ENCODE measurements at regions not wholly inside any gene's neighbourhood (a gene's known extent, or its start where the extent isn't known, plus 50 kb on each side); places are given as distances from the start of the nearest gene placed in this dataset.

DNA sequence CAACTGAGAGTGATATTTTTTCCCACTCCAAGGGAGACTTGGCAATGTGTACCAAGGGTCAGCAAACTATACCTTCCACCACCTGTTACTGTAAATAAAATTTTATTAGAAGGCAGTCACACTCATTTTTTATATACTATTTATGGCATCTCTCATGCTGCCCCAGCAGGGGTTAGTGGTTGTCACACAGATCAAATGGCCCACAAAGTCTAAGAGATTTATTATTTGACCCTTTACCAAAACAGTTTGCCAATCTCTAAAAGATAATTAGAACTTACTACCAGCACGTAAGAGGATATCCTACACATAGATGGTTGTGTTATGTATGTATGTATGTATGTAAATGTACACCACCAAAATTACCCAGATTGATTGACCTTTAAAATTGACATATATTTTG is 185.1 kb downstream of the PRR20E start:
- ChIA-PET CTCF (no interaction called here), POLR2A (no interaction called here)
- no peaks in the 10 kb centered on the region for H3K36me3 ChIP-seq (ENCODE audit: control insufficient read depth in 2 of 2, insufficient read depth in 1 of 2, low read length in 2 of 2)
- TF ChIP-seq, protein P1, sequence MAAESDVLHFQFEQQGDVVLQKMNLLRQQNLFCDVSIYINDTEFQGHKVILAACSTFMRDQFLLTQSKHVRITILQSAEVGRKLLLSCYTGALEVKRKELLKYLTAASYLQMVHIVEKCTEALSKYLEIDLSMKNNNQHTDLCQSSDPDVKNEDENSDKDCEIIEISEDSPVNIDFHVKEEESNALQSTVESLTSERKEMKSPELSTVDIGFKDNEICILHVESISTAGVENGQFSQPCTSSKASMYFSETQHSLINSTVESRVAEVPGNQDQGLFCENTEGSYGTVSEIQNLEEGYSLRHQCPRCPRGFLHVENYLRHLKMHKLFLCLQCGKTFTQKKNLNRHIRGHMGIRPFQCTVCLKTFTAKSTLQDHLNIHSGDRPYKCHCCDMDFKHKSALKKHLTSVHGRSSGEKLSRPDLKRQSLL (tag by site-specific recombination; IDR thresholded peaks at IDR 0.05): no peak
- TF ChIP-seq ZNF23 (tag by site-specific recombination; IDR thresholded peaks at IDR 0.05; ENCODE audit: borderline replicate concordance) (no peak), ZNF37A (tag by site-specific recombination; IDR thresholded peaks at IDR 0.05) (no peak), ZSCAN16 (tag by site-specific recombination; IDR thresholded peaks at IDR 0.05) (no peak), ZNF48 (tag by site-specific recombination; IDR thresholded peaks at IDR 0.05) (no peak), ZNF510 (tag by site-specific recombination; IDR thresholded peaks at IDR 0.05; ENCODE audit: insufficient replicate concordance) (no peak), ZNF221 (tag by site-specific recombination; IDR thresholded peaks at IDR 0.05; ENCODE audit: borderline replicate concordance) (no peak), YY1 (tag by site-specific recombination; IDR thresholded peaks at IDR 0.05) (no peak)
- TF ChIP-seq, protein P2, sequence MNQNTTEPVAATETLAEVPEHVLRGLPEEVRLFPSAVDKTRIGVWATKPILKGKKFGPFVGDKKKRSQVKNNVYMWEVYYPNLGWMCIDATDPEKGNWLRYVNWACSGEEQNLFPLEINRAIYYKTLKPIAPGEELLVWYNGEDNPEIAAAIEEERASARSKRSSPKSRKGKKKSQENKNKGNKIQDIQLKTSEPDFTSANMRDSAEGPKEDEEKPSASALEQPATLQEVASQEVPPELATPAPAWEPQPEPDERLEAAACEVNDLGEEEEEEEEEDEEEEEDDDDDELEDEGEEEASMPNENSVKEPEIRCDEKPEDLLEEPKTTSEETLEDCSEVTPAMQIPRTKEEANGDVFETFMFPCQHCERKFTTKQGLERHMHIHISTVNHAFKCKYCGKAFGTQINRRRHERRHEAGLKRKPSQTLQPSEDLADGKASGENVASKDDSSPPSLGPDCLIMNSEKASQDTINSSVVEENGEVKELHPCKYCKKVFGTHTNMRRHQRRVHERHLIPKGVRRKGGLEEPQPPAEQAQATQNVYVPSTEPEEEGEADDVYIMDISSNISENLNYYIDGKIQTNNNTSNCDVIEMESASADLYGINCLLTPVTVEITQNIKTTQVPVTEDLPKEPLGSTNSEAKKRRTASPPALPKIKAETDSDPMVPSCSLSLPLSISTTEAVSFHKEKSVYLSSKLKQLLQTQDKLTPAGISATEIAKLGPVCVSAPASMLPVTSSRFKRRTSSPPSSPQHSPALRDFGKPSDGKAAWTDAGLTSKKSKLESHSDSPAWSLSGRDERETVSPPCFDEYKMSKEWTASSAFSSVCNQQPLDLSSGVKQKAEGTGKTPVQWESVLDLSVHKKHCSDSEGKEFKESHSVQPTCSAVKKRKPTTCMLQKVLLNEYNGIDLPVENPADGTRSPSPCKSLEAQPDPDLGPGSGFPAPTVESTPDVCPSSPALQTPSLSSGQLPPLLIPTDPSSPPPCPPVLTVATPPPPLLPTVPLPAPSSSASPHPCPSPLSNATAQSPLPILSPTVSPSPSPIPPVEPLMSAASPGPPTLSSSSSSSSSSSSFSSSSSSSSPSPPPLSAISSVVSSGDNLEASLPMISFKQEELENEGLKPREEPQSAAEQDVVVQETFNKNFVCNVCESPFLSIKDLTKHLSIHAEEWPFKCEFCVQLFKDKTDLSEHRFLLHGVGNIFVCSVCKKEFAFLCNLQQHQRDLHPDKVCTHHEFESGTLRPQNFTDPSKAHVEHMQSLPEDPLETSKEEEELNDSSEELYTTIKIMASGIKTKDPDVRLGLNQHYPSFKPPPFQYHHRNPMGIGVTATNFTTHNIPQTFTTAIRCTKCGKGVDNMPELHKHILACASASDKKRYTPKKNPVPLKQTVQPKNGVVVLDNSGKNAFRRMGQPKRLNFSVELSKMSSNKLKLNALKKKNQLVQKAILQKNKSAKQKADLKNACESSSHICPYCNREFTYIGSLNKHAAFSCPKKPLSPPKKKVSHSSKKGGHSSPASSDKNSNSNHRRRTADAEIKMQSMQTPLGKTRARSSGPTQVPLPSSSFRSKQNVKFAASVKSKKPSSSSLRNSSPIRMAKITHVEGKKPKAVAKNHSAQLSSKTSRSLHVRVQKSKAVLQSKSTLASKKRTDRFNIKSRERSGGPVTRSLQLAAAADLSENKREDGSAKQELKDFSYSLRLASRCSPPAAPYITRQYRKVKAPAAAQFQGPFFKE (tag by site-specific recombination; IDR thresholded peaks at IDR 0.05; ENCODE audit: borderline replicate concordance): no peak
- TF ChIP-seq, protein P3, sequence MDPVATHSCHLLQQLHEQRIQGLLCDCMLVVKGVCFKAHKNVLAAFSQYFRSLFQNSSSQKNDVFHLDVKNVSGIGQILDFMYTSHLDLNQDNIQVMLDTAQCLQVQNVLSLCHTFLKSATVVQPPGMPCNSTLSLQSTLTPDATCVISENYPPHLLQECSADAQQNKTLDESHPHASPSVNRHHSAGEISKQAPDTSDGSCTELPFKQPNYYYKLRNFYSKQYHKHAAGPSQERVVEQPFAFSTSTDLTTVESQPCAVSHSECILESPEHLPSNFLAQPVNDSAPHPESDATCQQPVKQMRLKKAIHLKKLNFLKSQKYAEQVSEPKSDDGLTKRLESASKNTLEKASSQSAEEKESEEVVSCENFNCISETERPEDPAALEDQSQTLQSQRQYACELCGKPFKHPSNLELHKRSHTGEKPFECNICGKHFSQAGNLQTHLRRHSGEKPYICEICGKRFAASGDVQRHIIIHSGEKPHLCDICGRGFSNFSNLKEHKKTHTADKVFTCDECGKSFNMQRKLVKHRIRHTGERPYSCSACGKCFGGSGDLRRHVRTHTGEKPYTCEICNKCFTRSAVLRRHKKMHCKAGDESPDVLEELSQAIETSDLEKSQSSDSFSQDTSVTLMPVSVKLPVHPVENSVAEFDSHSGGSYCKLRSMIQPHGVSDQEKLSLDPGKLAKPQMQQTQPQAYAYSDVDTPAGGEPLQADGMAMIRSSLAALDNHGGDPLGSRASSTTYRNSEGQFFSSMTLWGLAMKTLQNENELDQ (tag by site-specific recombination; IDR thresholded peaks at IDR 0.05; ENCODE audit: low read depth): no peak
- TF ChIP-seq, protein P4, sequence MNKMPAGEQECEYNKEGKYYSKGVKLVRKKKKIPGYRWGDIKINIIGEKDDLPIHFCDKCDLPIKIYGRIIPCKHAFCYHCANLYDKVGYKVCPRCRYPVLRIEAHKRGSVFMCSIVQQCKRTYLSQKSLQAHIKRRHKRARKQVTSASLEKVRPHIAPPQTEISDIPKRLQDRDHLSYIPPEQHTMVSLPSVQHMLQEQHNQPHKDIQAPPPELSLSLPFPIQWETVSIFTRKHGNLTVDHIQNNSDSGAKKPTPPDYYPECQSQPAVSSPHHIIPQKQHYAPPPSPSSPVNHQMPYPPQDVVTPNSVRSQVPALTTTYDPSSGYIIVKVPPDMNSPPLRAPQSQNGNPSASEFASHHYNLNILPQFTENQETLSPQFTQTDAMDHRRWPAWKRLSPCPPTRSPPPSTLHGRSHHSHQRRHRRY (tag by site-specific recombination; IDR thresholded peaks at IDR 0.05): no peak
- H3K4me1 ChIP-seq (ENCODE audit: control insufficient read depth, insufficient read depth, low read length): no peaks in the 10 kb centered on the region
- no peaks in the 10 kb centered on the region for H3K9me3 ChIP-seq (ENCODE audit: control insufficient read depth, insufficient read depth, low read depth, low read length)
- H3K27ac ChIP-seq (ENCODE audit: extremely low read depth, low read depth, low read length): no peak overlapping the region
- no peak overlapping the region for H3K4me3 ChIP-seq (ENCODE audit: low read depth, low read length)

DNA sequence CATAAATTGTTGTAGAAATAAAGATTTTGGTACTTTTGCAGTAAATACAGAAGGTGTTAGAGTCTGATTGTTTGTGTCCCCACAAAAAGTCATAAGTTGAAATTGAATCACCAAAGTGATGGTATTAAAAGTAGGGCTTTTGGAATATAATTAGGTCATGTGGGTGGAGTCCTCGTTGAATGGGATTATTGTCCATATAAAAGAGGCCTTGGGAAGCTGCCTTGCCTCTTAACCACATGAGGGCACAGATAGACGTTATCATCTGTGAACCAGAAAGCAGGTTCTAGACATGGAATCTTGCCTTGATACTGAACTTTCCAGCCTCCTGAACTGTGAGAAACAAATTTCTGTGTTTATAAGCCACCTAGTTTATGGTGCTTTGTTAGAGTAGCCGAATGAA is 186.8 kb downstream of the PRR20E start:
- POLR2A ChIA-PET: no interaction called here
- no peaks in the 10 kb centered on the region for H3K36me3 ChIP-seq (ENCODE audit: control insufficient read depth in 2 of 2, insufficient read depth in 1 of 2, low read length in 2 of 2)
- no peak overlapping the region for H3K4me3 ChIP-seq (ENCODE audit: low read depth, low read length)
- no peaks in the 10 kb centered on the region for H3K4me1 ChIP-seq (ENCODE audit: control insufficient read depth, insufficient read depth, low read length)
- CTCF ChIA-PET: no interaction called here
- no peaks in the 10 kb centered on the region for H3K9me3 ChIP-seq (ENCODE audit: control insufficient read depth, insufficient read depth, low read depth, low read length)
- H3K27ac ChIP-seq (ENCODE audit: extremely low read depth, low read depth, low read length): no peak overlapping the region
- TF ChIP-seq ZNF416 (tag by site-specific recombination; IDR thresholded peaks at IDR 0.05) (no peak), SALL2 (tag by site-specific recombination; IDR thresholded peaks at IDR 0.05; ENCODE audit: borderline replicate concordance) (no peak), ZNF341 (tag by site-specific recombination; IDR thresholded peaks at IDR 0.05; ENCODE audit: low read depth) (no peak), ZNF585B (tag by site-specific recombination; IDR thresholded peaks at IDR 0.05) (no peak), ZNF629 (tag by site-specific recombination; IDR thresholded peaks at IDR 0.05) (no peak), ZBTB21 (tag by site-specific recombination; IDR thresholded peaks at IDR 0.05) (no peak), GLI2 (tag by site-specific recombination; IDR thresholded peaks at IDR 0.05; ENCODE audit: borderline replicate concordance, low read depth) (no peak), ZNF10 (tag by site-specific recombination; IDR thresholded peaks at IDR 0.05) (no peak), FEZF1 (tag by site-specific recombination; IDR thresholded peaks at IDR 0.05) (no peak), ZNF350 (tag by site-specific recombination; IDR thresholded peaks at IDR 0.05) (no peak)
- TF ChIP-seq, protein P5, sequence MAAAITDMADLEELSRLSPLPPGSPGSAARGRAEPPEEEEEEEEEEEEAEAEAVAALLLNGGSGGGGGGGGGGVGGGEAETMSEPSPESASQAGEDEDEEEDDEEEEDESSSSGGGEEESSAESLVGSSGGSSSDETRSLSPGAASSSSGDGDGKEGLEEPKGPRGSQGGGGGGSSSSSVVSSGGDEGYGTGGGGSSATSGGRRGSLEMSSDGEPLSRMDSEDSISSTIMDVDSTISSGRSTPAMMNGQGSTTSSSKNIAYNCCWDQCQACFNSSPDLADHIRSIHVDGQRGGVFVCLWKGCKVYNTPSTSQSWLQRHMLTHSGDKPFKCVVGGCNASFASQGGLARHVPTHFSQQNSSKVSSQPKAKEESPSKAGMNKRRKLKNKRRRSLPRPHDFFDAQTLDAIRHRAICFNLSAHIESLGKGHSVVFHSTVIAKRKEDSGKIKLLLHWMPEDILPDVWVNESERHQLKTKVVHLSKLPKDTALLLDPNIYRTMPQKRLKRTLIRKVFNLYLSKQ (tag by site-specific recombination; IDR thresholded peaks at IDR 0.05; ENCODE audit: borderline replicate concordance): no peak
- TF ChIP-seq, protein P6, sequence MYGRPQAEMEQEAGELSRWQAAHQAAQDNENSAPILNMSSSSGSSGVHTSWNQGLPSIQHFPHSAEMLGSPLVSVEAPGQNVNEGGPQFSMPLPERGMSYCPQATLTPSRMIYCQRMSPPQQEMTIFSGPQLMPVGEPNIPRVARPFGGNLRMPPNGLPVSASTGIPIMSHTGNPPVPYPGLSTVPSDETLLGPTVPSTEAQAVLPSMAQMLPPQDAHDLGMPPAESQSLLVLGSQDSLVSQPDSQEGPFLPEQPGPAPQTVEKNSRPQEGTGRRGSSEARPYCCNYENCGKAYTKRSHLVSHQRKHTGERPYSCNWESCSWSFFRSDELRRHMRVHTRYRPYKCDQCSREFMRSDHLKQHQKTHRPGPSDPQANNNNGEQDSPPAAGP (tag by site-specific recombination; IDR thresholded peaks at IDR 0.05): no peak

All from HEK293 (cell line).